ACHN (cell line): ENCODE measurements at regions not wholly inside any gene's neighbourhood (a gene's known extent, or its start where the extent isn't known, plus 50 kb on each side); places are given as distances from the start of the nearest gene placed in this dataset.
"Not testable (repeated sequence)": the region's sequence is repeated elsewhere in the genome, so short reads cannot be mapped to it uniquely, and the experiment has no call there.

Experiments
- DNase-seq: peaks from one replicate; pipeline ENCODE4 v3.0.0-alpha.2; 2015
- in situ Hi-C: cut with HindIII; loops from 2 replicates; pipeline ENCODE4 v1.10.0; 2017; ENCODE audit warnings: low sequenced_read_pairs, low pct_ligation_motif_present, low pct_unique_long_range_greater_than_20kb

DNA sequence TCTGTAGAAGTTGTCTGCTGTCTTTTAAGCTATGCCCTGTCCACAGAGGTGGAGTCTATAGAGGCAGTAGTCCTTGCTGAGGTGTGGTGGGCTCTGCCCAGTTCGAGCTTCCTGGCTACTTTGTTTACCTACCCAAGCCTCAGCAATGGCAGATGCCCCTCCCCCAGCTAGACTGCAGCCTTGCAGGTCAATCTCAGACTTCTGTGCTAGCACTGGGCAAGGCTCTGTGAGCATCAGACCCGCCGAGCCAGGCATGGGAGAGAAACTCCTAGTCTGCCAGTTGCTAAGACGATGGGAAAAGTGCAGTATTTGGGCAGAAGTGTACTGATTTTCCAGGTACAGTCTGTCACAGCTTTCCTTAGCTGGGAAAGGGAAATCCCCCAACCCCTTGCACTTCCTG, 694.1 kb upstream of the CDH6 start:
- DNase-seq: no peak
- in situ Hi-C loops: no loop called here

- DNase-seq: no peak
- in situ Hi-C loops: no loop called here
Observed at GRCh38 chr5:30498972-30499371, 694.5 kb upstream of the CDH6 start.

- DNase-seq, in situ Hi-C loops: not testable (repeated sequence)
Observed at GRCh38 chr5:30498509-30498908, 695.0 kb upstream of the CDH6 start.

DNA sequence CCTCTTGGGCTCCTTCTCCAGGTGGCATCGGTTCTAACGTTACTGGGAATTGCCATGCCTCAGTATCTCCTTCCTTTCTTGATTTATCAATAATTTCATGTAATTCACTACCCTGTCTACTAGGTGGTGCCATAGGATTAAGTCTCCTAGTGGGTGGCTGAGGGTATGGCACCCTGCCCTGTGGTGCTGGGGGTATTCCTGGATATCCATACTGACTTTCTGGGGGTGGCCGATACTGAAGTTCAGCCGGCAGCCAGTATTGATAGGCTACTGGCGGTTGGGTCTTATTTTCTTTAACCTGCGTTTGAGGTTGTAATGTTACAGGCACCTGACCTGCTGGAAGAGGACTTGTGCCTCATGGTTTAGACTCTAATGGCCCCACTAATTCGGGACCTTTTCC, 699.4 kb upstream of the CDH6 start:
- DNase-seq, in situ Hi-C loops: not testable (repeated sequence)

GRCh38 chr5:30479104-30479503, 714.4 kb upstream of the CDH6 start:
- in situ Hi-C loops: no loop called here
- no peak for DNase-seq

DNA sequence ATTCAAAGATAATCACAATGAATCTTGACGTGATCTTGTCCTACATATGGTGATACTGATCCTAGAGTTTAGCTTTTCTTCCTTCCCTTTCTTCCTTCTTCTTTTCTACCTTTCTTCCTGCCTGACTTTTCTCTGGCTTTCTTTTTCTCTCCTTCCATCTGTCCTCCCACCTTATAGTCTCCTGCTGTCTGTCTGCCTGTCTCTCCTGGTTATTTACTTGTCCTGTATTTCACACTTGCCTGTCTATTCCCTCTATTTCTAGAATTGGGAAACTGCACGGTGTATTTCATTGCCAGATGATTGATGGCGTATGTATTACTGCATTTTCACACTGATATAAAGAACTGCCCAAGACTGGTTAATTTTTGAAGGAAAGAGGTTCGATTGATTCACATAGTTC, 718.1 kb upstream of the CDH6 start:
- in situ Hi-C loops: no loop called here
- no peak for DNase-seq

DNA sequence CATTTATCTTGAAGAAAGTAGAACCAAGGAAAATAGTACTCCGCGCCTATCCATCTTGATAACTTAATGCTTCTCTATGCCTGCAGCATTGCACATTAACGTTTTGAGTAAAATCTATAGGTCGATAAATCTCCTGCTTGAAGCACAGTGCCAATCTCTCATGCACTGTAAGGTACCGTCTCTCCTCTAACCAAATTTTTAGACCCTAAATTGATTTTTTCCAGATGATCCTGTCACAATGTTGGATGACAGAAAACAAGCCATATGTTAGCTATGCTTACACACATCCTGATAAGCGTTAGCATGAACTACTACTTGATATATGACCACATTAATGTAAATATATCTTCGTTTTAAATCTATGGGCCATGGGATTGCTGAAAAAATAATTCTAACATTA, 723.8 kb upstream of the CDH6 start:
- no peak for DNase-seq
- in situ Hi-C loops: no loop called here

GRCh38 chr5:30458681-30459080, 734.8 kb upstream of the CDH6 start:
- in situ Hi-C loops: no loop called here
- no peak for DNase-seq

DNA sequence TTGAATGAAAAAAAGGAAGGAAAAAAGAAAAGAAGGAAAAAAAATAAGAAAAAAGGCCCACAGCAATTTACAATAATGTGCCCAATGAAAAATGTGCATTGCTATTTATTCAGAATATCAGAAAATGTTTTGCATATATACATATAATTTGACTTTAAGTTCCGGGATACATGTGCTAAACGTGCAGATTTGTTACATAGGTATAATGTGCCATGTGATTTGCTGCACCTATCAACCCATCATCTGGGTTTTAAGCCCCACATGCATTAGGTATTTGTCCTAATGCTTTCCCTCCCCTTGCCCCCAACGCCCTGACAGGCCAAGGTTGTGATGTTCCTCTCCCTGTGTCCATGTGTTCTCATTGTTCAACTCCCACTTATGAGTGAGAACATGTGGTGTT, 738.0 kb upstream of the CDH6 start:
- DNase-seq, in situ Hi-C loops: not testable (repeated sequence)

DNA sequence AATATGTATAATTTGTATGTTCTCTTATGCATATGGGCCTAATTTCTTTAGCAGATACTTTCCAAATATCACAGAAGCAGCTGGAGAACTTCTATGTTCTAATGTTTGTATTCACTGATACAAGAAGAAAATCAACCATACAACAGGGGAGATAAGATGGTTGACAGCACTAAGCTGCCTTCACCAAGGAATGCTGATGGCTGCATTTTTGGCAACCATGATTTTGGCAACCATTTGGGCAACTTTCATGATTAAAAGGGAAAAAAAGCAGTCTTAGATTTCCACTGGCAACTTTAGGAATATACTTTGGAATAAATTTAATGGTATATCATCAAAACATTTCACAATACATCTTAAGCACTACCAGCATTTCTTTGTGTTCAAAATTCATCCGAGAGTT, 740.3 kb upstream of the CDH6 start:
- in situ Hi-C loops: no loop called here
- DNase-seq: no peak

DNA sequence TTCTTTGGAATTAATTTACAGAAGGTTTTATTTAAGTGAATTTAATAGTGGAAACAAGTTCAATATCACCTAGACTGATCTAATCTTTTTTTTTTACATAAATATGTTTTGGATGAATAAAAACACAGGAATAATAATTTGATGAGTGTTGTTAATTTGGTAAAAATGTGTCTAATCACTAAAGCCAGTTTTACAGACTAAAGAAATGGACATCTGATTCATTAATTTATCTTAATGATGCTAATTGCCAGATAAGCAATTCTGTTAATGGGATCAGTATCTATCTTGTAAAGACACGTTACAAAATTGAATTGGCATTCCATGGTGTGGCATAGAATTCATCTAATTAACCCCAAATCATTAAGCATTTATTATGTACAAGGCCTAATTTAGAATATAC, 743.3 kb upstream of the CDH6 start:
- DNase-seq: no peak
- in situ Hi-C loops: no loop called here

GRCh38 chr5:30447431-30447830, 746.1 kb upstream of the CDH6 start:
- in situ Hi-C loops: no loop called here
- no peak for DNase-seq

GRCh38 chr5:30446456-30446855, 747.0 kb upstream of the CDH6 start:
- in situ Hi-C loops: no loop called here
- DNase-seq: no peak

DNA sequence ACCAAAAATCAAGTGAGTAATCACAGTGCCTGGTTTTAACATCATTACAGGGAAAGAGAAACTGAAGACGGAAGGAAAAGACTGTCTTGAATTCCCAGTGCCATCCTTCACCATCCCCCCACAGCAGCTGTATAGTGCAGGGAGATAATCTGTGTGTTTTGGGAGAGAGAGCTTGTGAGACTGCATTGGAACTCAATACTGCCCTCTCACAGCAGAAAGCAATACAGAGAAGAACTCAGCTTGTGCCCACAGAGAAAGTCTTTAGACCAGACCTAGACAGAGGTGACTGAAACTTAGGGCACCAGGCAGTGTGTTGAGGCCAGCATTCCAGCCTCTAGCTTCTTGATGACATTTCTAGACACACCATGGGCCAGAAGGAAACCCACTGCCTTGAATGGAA, 754.7 kb upstream of the CDH6 start:
- no peak for DNase-seq
- in situ Hi-C loops: no loop called here

DNA sequence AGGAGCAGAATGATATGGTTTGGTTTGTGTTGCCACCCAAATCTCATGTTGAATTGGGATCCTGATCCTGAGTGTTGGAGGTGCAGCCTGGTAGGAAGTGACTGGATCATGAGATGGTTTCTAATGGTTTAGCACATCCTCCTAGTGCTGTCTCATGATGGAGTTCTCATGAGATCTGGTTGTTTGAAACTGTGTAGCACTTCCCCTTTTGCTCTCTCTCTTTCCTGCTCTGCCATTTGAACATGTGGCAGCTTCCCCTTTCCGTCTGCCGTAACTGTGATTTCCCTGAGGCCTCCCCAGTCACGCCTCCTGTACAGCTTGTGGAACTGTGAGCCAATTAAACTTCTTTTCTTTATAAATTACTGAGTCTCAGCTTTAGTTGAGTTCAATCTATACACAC, 756.8 kb upstream of the CDH6 start:
- in situ Hi-C loops: no loop called here
- DNase-seq: no peak

DNA sequence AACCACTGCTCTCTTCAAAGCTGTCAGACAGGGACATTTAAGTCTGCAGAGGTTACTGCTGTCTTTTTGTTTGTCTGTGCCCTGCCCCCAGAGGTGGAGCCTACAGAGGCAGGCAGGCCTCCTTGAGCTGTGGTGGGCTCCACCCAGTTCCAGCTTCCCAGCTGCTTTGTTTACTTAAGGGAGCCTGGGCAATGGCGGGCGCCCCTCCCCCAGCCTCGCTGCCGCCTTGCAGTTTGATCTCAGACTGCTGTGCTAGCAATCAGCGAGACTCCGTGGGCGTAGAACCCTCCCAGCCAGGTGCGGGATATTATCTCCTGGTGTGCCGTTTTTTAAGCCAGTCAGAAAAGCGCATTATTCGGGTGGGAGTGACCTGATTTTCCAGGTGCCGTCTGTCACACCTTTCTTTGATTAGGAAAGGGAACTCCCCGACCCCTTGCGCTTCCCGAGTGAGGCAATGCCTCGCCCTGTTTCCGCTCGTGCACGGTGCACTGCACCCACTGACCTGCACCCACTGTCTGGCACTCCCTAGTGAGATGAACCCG, 764.5 kb upstream of the CDH6 start:
- DNase-seq, in situ Hi-C loops: not testable (repeated sequence)

DNA sequence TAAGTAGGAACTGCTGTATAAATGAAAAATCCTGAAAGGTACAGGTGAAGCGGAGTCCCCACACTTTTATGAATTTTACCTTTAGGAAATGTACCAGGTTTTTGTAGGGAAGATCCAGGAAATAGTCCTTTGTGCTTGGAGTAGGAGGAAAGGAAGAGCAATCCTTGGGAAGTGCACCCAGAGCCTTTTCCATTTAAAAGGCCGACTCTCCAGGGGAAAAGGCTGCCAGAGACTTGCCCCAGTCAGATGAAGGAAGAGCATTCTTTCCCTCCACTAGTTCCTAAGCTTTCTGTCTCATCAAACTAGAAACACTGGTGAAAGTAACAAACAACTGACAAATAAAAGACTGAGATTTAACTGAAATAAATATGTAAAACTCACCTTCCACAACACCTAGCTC, 779.4 kb upstream of the CDH6 start:
- in situ Hi-C loops: no loop called here

DNA sequence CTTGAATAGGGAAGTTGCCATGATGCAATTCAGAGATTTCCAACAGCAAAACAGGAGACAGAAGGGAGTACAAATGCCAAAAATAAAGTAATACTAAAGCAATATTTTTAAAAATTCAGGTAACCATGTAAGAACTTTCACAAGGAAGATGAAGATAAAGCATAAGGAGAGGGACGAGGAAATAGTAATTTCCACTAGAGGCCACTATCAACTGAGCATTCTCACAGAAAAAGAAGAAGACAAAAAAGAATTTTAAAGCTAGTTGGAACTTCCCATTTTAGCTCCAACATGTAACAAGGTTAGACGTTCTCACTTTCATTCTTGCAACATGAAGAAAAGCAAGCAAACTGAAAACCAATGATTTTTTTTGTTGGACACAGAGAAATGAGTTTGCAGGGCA, 779.9 kb upstream of the CDH6 start:
- no peak for DNase-seq
- in situ Hi-C loops: no loop called here

More for the DNA sequence above, 779.4 kb upstream of the CDH6 start:
- no peak for DNase-seq

GRCh38 chr5:30405821-30406220, 787.7 kb upstream of the CDH6 start:
- DNase-seq: no peak
- in situ Hi-C loops: no loop called here

GRCh38 chr5:30401479-30402058, 791.9 kb upstream of the CDH6 start:
- peak; percentile 37 for DNase-seq
- in situ Hi-C loops: no loop called here

- in situ Hi-C loops: no loop called here
- no peak for DNase-seq
Observed at GRCh38 chr5:30398423-30398822, 795.1 kb upstream of the CDH6 start.
